ENCODE measurements at regions not wholly inside any gene's neighbourhood (a gene's known extent, or its start where the extent isn't known, plus 50 kb on each side); places are given as distances from the start of the nearest gene placed in this dataset.

GRCh38 chr20:48066246-48066645, 281.0 kb upstream of the SULF2 start:
- DNase-seq = no peak
- H3K4me3 Mint-ChIP-seq = no peak overlapping the region
- H3K9me3 Mint-ChIP-seq = peaks cover 11% of the 10 kb centered on the region in 2 donors
- no peak for ATAC-seq (replicated peaks)
- H3K4me1 Mint-ChIP-seq = peaks cover 5 to 7% of the 10 kb centered on the region in 2 donors
- H3K36me3 Mint-ChIP-seq = peaks cover 3% of the 10 kb centered on the region in 2 donors
- H3K27ac Mint-ChIP-seq = no peak overlapping the region
- H3K27me3 Mint-ChIP-seq = peaks cover 5 to 9% of the 10 kb centered on the region in 2 donors

DNA sequence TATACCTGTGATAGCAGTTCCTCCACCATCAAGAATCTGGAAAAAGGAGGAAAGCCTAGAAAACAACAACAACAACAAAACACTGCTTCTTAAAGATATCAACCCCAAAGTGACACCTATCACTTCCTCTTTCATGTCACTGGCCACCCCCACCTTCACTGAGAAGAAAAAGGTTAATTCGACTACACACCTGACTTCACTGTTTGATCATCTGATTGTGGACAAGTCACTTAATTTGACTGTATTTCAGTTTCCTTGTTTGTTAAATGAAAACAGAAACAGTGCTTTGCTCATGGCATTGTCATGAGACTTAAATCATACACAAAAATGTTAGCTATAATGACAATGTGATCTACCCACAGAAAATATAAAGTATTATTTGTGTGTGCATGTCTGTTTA, 280.6 kb upstream of the SULF2 start:
- Mint-ChIP-seq H3K9me3 (peaks cover 11% of the 10 kb centered on the region in 2 donors), H3K27ac (no peak overlapping the region), H3K36me3 (peaks cover 3% of the 10 kb centered on the region in 2 donors), H3K4me1 (peaks cover 5 to 7% of the 10 kb centered on the region in 2 donors), H3K27me3 (peaks cover 5 to 9% of the 10 kb centered on the region in 2 donors), H3K4me3 (no peak overlapping the region)
- DNase-seq (no peak), ATAC-seq (replicated peaks) (no peak)

GRCh38 chr20:48064929-48065328, 279.6 kb upstream of the SULF2 start:
- H3K27ac Mint-ChIP-seq = no peak overlapping the region
- peaks cover 11% of the 10 kb centered on the region in 2 donors for H3K9me3 Mint-ChIP-seq
- H3K27me3 Mint-ChIP-seq = peaks cover 4 to 5% of the 10 kb centered on the region in 2 donors
- DNase-seq (no peak), ATAC-seq (replicated peaks) (no peak)
- no peak overlapping the region for H3K4me3 Mint-ChIP-seq
- peaks cover 7% of the 10 kb centered on the region in 2 donors for H3K4me1 Mint-ChIP-seq
- peaks cover 3% of the 10 kb centered on the region in 2 donors for H3K36me3 Mint-ChIP-seq

DNA sequence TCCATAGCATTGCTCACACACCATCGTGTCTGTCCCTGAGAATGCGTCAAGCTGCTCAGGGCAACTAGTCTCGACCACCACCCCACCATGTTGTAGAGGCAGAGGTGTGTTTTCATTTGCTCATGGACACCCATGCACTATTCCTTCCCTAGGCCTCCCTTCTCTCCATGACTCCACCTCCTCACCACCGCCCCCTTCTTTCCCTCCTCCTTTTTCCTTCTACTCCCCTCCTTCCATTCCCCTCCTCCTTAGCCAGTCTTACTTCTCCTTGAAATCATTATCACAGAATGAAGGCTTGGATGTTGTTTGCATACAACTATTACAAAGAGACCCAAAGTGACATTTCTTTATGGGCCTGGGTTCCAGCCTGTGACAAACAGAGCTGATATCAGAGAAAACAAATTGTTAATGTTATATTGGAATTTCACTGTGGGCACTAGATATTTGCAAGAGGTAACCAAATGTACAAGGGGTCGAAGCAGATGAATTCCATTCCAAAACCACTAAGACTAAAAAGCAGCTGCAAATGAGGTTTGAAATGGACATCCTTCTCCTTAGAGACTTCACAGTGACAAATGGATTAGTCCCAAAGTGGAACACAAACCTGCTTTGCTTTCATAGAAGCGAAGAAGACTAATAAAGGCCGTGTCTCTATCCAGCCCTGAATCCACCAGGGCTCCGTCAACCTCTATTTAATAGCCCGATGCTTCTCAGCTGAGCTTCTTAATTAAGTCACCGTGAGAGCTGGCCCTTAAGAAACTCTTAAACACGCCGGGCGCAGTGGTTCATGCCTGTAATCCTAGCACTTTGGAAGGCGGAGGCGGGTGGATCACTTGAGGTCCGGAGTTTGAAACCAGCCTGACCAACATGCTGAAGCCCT, 275.8 kb upstream of the SULF2 start:
- peaks cover 11% of the 10 kb centered on the region in 2 donors for H3K9me3 Mint-ChIP-seq
- ATAC-seq (replicated peaks) = no peak
- H3K36me3 Mint-ChIP-seq = peaks cover 2 to 7% of the 10 kb centered on the region in 2 donors
- DNase-seq = no peak
- H3K27me3 Mint-ChIP-seq = peaks cover 5 to 8% of the 10 kb centered on the region in 2 donors
- H3K27ac Mint-ChIP-seq = no peak overlapping the region
- no peak overlapping the region for H3K4me3 Mint-ChIP-seq
- peaks cover 5 to 6% of the 10 kb centered on the region in 2 donors for H3K4me1 Mint-ChIP-seq

DNA sequence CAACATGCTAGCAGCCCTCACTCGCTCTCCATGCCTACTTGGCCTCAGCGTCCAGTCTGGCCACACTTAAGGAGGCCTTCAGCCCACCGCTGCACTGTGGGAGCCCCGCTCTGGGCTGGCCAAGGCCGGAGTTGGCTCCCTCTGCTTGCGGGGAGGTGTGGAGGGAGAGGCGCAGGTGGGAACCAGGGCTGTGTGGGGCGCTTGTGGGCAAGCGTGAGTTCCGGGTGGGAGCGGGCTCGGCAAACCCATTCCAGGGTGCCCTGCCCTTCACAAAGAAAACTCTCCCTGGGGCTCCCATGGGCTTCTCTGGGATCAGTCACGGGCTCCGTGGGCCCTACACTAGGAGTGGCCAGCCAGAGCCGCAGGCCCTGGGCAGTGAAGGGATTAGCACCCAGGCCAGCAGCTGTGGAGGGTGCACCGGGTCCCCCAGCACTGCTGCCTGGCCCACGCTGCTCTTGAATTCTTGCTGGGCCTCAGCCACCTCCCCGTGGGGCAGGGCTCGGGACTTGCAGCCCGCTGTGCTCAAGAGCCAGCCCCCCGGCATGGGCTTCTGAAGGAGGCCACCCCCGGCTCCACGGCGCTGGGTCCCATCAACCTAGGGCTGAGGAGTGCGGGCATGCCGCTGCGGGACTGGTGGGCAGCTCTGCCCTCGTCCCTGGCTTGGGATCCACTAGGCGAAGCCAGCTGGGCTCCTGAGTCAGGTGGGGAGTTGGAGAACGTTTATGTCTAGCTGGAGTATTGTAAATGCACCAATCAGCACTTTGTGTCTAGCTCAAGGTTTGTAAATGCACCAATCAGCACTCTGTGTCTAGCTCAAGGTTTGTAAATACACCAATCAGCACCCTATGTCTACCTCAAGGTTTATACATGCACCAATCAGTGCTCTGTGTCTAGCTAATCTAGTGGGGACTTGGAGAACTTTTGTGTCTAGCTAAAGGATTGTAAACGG, 273.6 kb upstream of the SULF2 start:
- Mint-ChIP-seq H3K27me3 (peaks cover 8 to 24% of the 10 kb centered on the region in 2 donors), H3K9me3 (peaks cover 11% of the 10 kb centered on the region in 2 donors), H3K36me3 (peaks cover 2 to 7% of the 10 kb centered on the region in 2 donors), H3K4me1 (peaks cover 0 to 2% of the 10 kb centered on the region in 2 donors), H3K27ac (no peak overlapping the region), H3K4me3 (no peak overlapping the region)
- ATAC-seq (replicated peaks) = no peak
- DNase-seq = no peak

DNA sequence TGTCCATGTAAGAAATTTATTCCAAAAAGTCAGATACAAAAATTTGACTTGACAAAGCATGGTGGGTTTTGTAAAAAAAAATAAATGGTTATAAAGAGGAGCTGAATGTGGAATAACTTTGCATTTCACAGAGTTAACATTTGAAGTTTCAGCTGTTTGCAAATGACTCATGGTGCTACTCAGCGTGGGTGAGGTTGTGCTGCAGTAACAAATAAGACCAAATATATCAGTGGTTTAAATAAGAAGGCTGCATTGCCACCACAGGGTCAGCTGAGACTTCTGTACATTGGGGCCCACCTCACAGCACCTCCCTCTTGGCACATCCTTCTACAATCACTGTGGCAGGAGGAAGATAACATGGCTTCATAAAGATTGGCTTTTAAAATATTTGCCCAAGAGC, 272.5 kb upstream of the SULF2 start:
- H3K27me3 Mint-ChIP-seq = peaks cover 12 to 24% of the 10 kb centered on the region in 2 donors
- no peak overlapping the region for H3K27ac Mint-ChIP-seq
- peaks cover 2 to 7% of the 10 kb centered on the region in 2 donors for H3K36me3 Mint-ChIP-seq
- no peak for ATAC-seq (replicated peaks)
- no peak for DNase-seq
- peaks cover 0 to 2% of the 10 kb centered on the region in 2 donors for H3K4me1 Mint-ChIP-seq
- peaks cover 6 to 9% of the 10 kb centered on the region in 2 donors for H3K9me3 Mint-ChIP-seq
- H3K4me3 Mint-ChIP-seq = no peak overlapping the region

GRCh38 chr20:48057251-48057650, 272.0 kb upstream of the SULF2 start:
- no peak for DNase-seq
- Mint-ChIP-seq H3K36me3 (peaks cover 2 to 4% of the 10 kb centered on the region in 2 donors), H3K9me3 (peaks cover 3 to 5% of the 10 kb centered on the region in 2 donors), H3K4me3 (no peak overlapping the region), H3K27ac (no peak overlapping the region), H3K27me3 (peaks cover 12 to 24% of the 10 kb centered on the region in 2 donors), H3K4me1 (peaks cover 0 to 2% of the 10 kb centered on the region in 2 donors)
- ATAC-seq (replicated peaks) = no peak

DNA sequence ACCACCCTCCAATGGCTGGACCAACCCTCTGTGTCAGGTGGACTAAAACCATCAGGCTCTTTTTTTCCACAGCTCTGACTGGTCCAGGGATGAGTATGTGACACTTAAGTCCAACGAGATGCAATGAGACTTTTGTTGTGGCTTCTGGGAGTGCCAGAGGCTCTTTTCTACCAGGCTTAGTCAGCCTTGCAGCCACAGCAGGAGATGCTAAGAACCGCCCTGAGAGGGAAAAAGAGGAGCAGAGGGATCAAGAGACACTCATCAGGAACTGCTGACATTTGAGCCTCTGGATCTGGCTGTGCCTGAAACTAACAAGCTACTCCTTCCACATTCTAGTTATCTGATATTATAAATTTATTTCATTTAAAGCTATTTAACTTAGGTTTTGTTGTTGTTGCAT, 270.9 kb upstream of the SULF2 start:
- H3K27ac Mint-ChIP-seq = no peak overlapping the region
- H3K36me3 Mint-ChIP-seq = peaks cover 2 to 4% of the 10 kb centered on the region in 2 donors
- no peak for DNase-seq
- peaks cover 3 to 5% of the 10 kb centered on the region in 2 donors for H3K9me3 Mint-ChIP-seq
- ATAC-seq (replicated peaks) = no peak
- peaks cover 0 to 2% of the 10 kb centered on the region in 2 donors for H3K4me1 Mint-ChIP-seq
- H3K4me3 Mint-ChIP-seq = no peak overlapping the region
- H3K27me3 Mint-ChIP-seq = peaks cover 12 to 24% of the 10 kb centered on the region in 2 donors

DNA sequence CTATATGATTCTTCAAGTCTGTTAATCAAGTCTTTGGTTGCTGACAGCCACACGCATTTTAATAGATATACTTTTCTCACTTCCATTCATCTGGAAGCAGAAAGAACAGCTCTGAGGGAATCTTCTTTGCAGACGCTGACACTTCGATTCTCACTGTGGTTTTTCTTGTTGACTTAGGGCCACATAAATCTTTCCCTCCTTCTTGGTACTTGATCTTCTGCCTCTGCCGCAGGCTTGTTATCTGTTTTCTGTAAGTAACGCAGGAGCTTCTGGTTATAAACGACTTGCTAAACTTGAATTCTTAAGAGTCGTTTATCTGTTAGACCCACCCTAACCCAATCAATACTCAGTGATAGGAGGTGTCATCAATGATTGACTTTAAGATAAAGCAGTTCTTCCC, 268.8 kb upstream of the SULF2 start:
- no peak overlapping the region for H3K27ac Mint-ChIP-seq
- no peak overlapping the region for H3K4me3 Mint-ChIP-seq
- H3K36me3 Mint-ChIP-seq = peaks cover 2 to 4% of the 10 kb centered on the region in 2 donors
- peaks cover 5% of the 10 kb centered on the region in 2 donors for H3K9me3 Mint-ChIP-seq
- DNase-seq (no peak), ATAC-seq (replicated peaks) (no peak)
- peaks cover 16 to 29% of the 10 kb centered on the region in 2 donors for H3K27me3 Mint-ChIP-seq
- H3K4me1 Mint-ChIP-seq = no peaks in the 10 kb centered on the region

DNA sequence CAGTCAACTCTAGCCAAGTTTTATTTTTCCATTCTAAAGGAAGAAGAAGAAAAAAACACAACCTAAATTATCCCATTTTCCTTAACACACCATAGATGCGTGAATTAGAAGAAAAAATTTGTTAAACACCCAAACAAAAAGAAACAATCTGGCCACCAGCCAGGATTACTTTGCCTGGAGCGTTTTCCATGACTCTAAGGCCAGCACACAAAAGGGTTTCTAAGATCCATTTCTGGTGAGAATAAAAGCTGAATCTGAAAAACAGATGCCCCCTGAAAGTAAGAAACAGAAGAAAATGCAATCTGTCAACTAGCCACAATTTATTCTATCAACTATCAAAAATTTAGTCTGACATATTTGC, 267.2 kb upstream of the SULF2 start:
- Mint-ChIP-seq H3K9me3 (peaks cover 3 to 5% of the 10 kb centered on the region in 2 donors), H3K4me3 (no peak overlapping the region), H3K36me3 (peaks cover under 1 to 3% of the 10 kb centered on the region in 2 donors), H3K4me1 (no peaks in the 10 kb centered on the region), H3K27me3 (peaks cover 22 to 29% of the 10 kb centered on the region in 2 donors), H3K27ac (no peak overlapping the region)
- DNase-seq (no peak), ATAC-seq (replicated peaks) (no peak)

- Mint-ChIP-seq H3K27ac (no peak overlapping the region), H3K36me3 (no peaks in the 10 kb centered on the region), H3K4me1 (no peaks in the 10 kb centered on the region), H3K4me3 (no peak overlapping the region), H3K27me3 (peaks cover 17 to 29% of the 10 kb centered on the region in 2 donors), H3K9me3 (peaks cover 0 to 2% of the 10 kb centered on the region in 2 donors)
- DNase-seq = no peak
- no peak for ATAC-seq (replicated peaks)
Observed at GRCh38 chr20:48051794-48052474, 266.7 kb upstream of the SULF2 start.

DNA sequence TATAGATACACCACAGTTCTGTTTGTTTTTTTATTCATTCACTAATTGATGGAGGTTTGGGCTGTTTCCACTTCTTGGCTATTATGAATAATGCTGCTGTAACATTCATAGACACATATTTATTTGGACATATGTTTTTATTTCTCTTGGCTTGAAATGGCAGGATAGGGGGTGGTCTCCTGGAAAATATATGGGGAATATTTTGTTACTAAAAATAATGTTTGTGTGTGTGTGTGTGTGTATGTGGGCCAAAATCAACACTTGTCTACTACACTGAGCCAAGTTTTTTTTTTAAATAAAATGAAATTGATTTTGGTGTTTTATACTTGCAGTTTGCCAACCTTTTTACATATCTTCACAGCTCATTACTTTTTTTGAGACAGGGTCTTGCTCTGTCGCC, 264.4 kb upstream of the SULF2 start:
- no peak for DNase-seq
- Mint-ChIP-seq H3K27me3 (peaks cover 21 to 24% of the 10 kb centered on the region in 2 donors), H3K36me3 (no peaks in the 10 kb centered on the region), H3K9me3 (peaks cover 0 to 2% of the 10 kb centered on the region in 2 donors), H3K4me3 (no peak overlapping the region), H3K4me1 (no peaks in the 10 kb centered on the region), H3K27ac (no peak overlapping the region)
- no peak for ATAC-seq (replicated peaks)

DNA sequence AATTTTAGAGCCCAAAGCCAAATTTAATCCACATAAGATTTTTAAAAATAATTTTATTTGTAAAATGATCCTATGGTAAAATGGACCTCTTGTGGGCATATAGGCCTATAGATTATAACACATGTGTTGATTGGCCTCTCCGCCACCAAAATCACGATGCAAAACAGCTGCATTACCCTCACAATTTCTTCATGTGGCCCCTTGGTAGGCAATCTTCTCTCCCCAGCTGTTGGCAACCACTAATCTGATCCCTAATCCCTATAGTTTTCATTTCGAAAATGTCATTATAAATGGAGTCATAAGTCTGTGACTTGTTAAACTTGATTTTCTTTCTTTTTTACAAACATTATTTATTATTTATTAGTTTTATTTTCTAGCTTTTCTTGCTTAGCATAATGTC, 263.9 kb upstream of the SULF2 start:
- Mint-ChIP-seq H3K36me3 (no peaks in the 10 kb centered on the region), H3K27me3 (peaks cover 19 to 21% of the 10 kb centered on the region in 2 donors), H3K27ac (no peak overlapping the region), H3K4me1 (no peaks in the 10 kb centered on the region), H3K9me3 (peaks cover 0 to 2% of the 10 kb centered on the region in 2 donors), H3K4me3 (no peak overlapping the region)
- DNase-seq = no peak
- no peak for ATAC-seq (replicated peaks)

DNA sequence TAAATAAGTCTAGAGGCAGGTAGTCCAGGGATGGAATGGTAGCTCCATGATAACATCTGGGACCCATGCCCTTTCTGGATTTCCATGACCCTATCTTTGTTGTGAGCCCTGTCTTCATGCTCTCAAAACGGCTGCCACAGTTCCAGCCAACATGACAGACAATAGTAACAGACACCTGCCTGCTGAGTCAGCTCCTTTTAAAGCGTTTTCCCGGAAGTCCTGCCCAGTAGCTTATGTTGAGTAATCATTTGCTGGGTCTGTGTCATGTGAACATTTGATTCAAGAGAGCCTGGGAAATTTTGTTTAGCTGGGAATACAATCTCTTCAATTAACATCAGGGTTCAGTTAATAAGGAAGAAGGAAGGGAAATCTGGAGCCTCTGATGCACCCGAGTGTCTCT, 262.2 kb upstream of the SULF2 start:
- peaks cover 13 to 16% of the 10 kb centered on the region in 2 donors for H3K27me3 Mint-ChIP-seq

More for the DNA sequence above, 262.2 kb upstream of the SULF2 start:
- peaks cover 0 to 6% of the 10 kb centered on the region in 2 donors for H3K9me3 Mint-ChIP-seq
- H3K4me1 Mint-ChIP-seq = peaks cover 4 to 6% of the 10 kb centered on the region in 2 donors
- DNase-seq (no peak), ATAC-seq (replicated peaks) (no peak)
- H3K4me3 Mint-ChIP-seq = no peak overlapping the region
- H3K36me3 Mint-ChIP-seq = no peaks in the 10 kb centered on the region
- H3K27ac Mint-ChIP-seq = no peak overlapping the region

All from stimulated activated naive B cell treated with anti-CD40 and anti-IgM and Interleukin-4, amounts not matched to agents 10 μg/mL and 1 μg/mL and 100 μg/mL, for 72 hours (primary cell).